AG10803 (cell line): ENCODE measurements at regions not wholly inside any gene's neighbourhood (a gene's known extent, or its start where the extent isn't known, plus 50 kb on each side); places are given as distances from the start of the nearest gene placed in this dataset.
"Not testable (repeated sequence)": the region's sequence is repeated elsewhere in the genome, so short reads cannot be mapped to it uniquely, and the experiment has no call there.

Experiments used
- DNase-seq: peaks from one replicate; pipeline ENCODE4 v3.0.0; 2010; ENCODE audit warnings: low read depth
- H3K4me3 ChIP-seq: 2 replicates; pipeline ENCODE4 v1.5.1; 2011; ENCODE audit warnings: mild to moderate bottlenecking, low read length, control low read depth
- TF ChIP-seq, protein P1 (sequence below): conservative IDR thresholded peaks from 2 replicates; pipeline ENCODE4 v1.5.1; 2011; ENCODE audit warnings: mild to moderate bottlenecking, low read length, control low read depth, inconsistent platforms

DNA sequence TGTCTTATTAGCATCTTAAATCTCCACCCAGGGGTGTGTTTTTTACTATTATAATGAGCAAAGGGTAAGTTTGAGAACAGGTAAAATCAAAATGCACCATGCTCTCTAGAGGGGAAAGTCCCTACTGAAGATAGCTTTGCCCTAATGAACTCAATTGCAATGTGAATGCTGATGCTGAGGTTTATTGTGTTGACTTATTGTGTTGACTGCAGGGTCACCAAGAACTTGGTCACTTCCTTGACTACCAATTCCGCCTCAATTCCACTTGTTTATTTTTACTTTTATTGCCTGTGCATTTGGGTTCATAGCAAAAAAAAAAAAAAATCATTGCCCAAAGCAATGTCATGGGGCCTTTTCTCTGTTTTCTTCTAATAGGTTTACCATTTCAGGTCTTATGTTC lies 67.7 kb upstream of the SRD5A3 start:
- no peak for DNase-seq

DNA sequence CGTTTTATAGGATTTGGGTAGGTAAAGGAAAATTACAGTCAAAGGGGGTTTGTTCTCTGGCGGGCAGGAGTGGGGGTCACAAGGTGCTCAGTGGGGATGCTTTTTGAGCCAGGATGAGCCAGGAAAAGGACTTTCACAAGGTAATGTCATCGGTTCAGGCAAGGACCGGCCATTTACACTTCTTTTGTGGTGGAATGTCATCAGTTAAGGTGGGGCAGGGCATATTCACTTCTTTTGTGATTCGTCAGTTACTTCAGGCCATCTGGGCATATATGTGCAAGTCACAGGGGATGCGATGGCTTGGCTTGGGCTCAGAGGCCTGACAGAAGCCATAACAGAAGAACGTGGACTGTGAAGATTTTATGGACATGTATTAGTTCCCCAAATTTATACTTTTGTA lies 65.6 kb upstream of the SRD5A3 start:
- not testable (repeated sequence) for DNase-seq, H3K4me3 ChIP-seq

More for the DNA sequence above, 67.7 kb upstream of the SRD5A3 start:
- H3K4me3 ChIP-seq: no peak overlapping the region
- TF ChIP-seq, protein P1, sequence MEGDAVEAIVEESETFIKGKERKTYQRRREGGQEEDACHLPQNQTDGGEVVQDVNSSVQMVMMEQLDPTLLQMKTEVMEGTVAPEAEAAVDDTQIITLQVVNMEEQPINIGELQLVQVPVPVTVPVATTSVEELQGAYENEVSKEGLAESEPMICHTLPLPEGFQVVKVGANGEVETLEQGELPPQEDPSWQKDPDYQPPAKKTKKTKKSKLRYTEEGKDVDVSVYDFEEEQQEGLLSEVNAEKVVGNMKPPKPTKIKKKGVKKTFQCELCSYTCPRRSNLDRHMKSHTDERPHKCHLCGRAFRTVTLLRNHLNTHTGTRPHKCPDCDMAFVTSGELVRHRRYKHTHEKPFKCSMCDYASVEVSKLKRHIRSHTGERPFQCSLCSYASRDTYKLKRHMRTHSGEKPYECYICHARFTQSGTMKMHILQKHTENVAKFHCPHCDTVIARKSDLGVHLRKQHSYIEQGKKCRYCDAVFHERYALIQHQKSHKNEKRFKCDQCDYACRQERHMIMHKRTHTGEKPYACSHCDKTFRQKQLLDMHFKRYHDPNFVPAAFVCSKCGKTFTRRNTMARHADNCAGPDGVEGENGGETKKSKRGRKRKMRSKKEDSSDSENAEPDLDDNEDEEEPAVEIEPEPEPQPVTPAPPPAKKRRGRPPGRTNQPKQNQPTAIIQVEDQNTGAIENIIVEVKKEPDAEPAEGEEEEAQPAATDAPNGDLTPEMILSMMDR: no peak

DNA sequence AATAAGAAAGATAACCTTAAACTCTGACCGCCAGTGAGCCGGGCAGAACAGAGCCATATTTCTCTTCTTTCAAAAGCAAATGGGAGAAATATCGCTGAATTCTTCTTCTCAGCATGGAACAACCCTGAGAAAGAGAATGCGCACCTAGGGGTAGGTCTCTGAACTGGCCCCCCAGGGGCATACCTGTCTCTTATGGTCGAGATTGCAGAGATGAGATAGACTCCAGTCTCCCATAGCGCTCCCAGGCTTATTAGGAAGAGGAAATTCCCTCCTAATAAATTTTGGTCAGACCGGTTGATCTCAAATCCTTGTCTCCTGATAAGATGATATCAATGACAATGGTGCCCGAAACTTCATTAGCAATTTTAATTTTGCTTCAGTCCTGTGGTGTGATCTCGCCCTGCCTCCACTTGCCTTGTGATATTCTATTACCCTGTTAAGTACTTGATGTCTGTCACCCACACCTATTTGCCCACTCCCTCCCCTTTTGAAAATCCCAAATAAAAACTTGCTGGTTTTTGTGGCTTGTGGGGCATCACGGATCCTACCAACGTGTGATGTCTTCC lies 64.8 kb upstream of the SRD5A3 start:
- not testable (repeated sequence) for DNase-seq

DNA sequence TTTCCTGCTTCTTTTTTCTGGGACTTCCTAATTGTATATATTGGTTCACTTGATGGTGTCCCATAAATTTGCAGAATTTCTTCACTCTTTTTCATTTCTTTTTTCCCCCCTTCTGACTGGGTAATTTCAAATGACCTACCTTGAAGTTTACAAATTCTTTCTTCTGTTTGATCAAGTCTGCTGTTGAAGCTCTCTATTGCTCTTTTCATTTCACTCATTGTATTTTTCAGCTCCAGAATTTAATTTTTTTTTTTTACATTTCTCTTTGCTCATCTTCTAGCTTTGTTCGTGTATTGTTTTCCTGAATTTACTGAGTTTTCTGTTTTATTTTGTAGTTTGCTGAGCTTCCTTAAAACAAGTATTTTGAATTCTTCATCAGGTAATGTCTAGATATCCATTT lies 61.7 kb upstream of the SRD5A3 start:
- DNase-seq: no peak
- H3K4me3 ChIP-seq: no peak overlapping the region
- TF ChIP-seq, protein P1: no peak

More for the DNA sequence above, 64.8 kb upstream of the SRD5A3 start:
- H3K4me3 ChIP-seq: not testable (repeated sequence)

DNA sequence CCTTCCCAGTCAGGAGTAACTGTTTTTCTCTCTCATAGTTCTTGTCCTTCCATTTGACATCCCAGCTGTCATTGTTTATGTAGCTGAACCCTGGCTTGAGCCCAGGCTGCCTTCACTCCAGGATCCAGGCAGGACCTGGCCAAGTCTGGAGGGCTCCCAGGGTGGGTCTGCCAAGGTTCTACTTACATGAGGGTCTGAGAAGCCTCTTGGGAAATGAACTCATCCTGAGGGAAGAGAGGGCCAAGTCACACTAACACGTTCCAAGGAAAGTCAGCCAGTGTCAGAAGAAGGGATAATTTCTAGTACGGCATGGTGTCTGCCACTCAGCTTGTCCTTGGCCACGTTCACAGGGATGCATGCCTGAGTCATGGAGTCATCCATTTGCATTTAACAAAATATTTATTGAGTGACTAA lies 54.8 kb upstream of the SRD5A3 start:
- DNase-seq: peak; percentile 6
- TF ChIP-seq, protein P1: no peak
- H3K4me3 ChIP-seq: no peak overlapping the region

DNA sequence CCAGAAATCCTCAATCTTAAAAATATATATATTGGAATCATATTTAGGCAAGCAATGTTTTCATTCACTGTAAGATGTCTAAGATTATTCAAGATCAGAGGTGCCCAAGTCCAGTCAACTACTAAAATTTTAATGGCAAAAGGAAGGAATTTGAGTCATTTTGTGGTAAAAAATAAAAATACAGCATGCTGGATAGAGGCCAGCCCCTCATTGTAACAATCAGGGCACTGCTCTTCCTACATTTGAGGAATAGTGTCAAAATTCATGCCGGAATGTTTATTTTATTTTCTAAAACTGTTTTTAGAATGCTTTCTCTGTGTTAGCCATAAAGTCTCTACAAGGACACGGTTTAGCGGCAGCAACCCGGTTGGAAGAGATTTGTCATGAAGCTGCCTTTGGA lies 49.9 kb upstream of the SRD5A3 start:
- TF ChIP-seq, protein P1: no peak
- no peak overlapping the region for H3K4me3 ChIP-seq
- DNase-seq: peak; percentile 6
